CD4-positive, alpha-beta T cell (primary cell): ENCODE measurements at regions not wholly inside any gene's neighbourhood (a gene's known extent, or its start where the extent isn't known, plus 50 kb on each side); places are given as distances from the start of the nearest gene placed in this dataset.

Experiments used
- ATAC-seq: fragments of 200-7000 bp; cut with Tn5 transposase; one replicate; pipeline ENCODE4 v1.10.0; 2022; ENCODE audit warnings: mild to moderate bottlenecking; ENCODE audit not compliant: poor library complexity
- CTCF ChIA-PET: fragments of 350-600 bp; sonication (Branson Sonifier 250); formaldehyde crosslinking; loops from one replicate; lab custom pipeline; 2021; ENCODE audit warnings: antibody characterized with exemption, inconsistent platforms; lab: Charles Lee
- POLR2A ChIA-PET: fragments of 350-600 bp; sonication (Branson Sonifier 250); formaldehyde crosslinking; loops from one replicate; lab custom pipeline; 2021; ENCODE audit warnings: antibody characterized with exemption, inconsistent platforms; lab: Charles Lee
- DNase-seq, 14 experiments: peaks; one replicate each; pipeline ENCODE4 v3.0.0-alpha.2; 2013 to 2020; ENCODE audit warnings: mixed read lengths in 2 of 14
- H3K27ac ChIP-seq, 2 donors: one replicate each; pipeline versions ENCODE4 v1.5.1 to v1.7.0; 2013; ENCODE audit warnings: low read length in 2 of 2, low read depth in 1 of 2, mild to moderate bottlenecking in 1 of 2
- H3K27me3 ChIP-seq, 2 experiments: 1 replicate in 1 of 2; 2 replicates in 1 of 2; pipeline versions ENCODE4 v1.6.1 to v1.7.0; 2013; ENCODE audit warnings: low read length in 2 of 2, control low read depth in 1 of 2, mild to moderate bottlenecking in 1 of 2, moderate library complexity in 1 of 2; ENCODE audit not compliant: insufficient read depth in 2 of 2, control insufficient read depth in 1 of 2
- H3K36me3 ChIP-seq: one replicate; pipeline ENCODE4 v1.6.1; 2013; ENCODE audit warnings: low read length, control low read depth; ENCODE audit not compliant: insufficient read depth
- H3K4me1 ChIP-seq: one replicate; pipeline ENCODE4 v1.6.1; 2013; ENCODE audit warnings: low read length, control low read depth; ENCODE audit not compliant: insufficient read depth
- H3K4me3 ChIP-seq: one replicate; pipeline ENCODE4 v1.5.1; 2013; ENCODE audit warnings: mild to moderate bottlenecking, low read length, moderate library complexity
- H3K9me3 ChIP-seq, 2 experiments: 1 replicate in 1 of 2; 2 replicates in 1 of 2; pipeline versions ENCODE4 v1.6.1 to v1.7.0; 2013; ENCODE audit warnings: low read length in 2 of 2, mild to moderate bottlenecking in 2 of 2, control low read depth in 1 of 2, moderate library complexity in 1 of 2; ENCODE audit not compliant: control insufficient read depth in 1 of 2, insufficient read depth in 1 of 2
- H3K27ac Mint-ChIP-seq: one replicate; pipeline ENCODE4 v1.8.0; 2020; ENCODE audit warnings: mixed read lengths
- H3K27me3 Mint-ChIP-seq: one replicate; pipeline ENCODE4 v1.8.0; 2021; ENCODE audit warnings: mixed read lengths
- H3K36me3 Mint-ChIP-seq: one replicate; pipeline ENCODE4 v1.8.0; 2021; ENCODE audit warnings: low read depth, mixed read lengths
- H3K4me1 Mint-ChIP-seq: one replicate; pipeline ENCODE4 v1.8.0; 2021; ENCODE audit warnings: low read depth, mixed read lengths
- H3K4me3 Mint-ChIP-seq: one replicate; pipeline ENCODE4 v1.8.0; 2020; ENCODE audit warnings: mild to moderate bottlenecking, mixed read lengths
- H3K9me3 Mint-ChIP-seq: one replicate; pipeline ENCODE4 v1.8.0; 2020; ENCODE audit warnings: mixed read lengths
- CTCF ChIP-seq: fragments of 200-600 bp; IDR thresholded peaks from one replicate; pipeline ENCODE4 v1.8.0; 2022; ENCODE audit warnings: antibody characterized with exemption, mild to moderate bottlenecking
- intact Hi-C, 2 experiments: fragments of 100-400 bp; cut with DNase I in 1 of 2; cut with micrococcal nuclease in 1 of 2; formaldehyde crosslinking; loops; one replicate each; pipeline versions ENCODE4 v1.15.1 to v1.9.0; 2023 to 2025; cut with DNase I, micrococcal nuclease

- ChIA-PET CTCF (no interaction called here), POLR2A (interaction anchor here (0.7 kb wide), 1 partner anchor 36 kb away, joined by 3 read pairs; no protein-coding TSS in a partner anchor)
- H3K4me1 Mint-ChIP-seq, result no peaks in the 10 kb centered on the region
- no peak for DNase-seq
- H3K27me3 ChIP-seq, result no peaks in the 10 kb centered on the region
- ATAC-seq, result no peak
- H3K27me3 Mint-ChIP-seq, result no peaks in the 10 kb centered on the region
- H3K36me3 Mint-ChIP-seq, result no peaks in the 10 kb centered on the region
- H3K4me3 Mint-ChIP-seq, result no peak overlapping the region
- no peaks in the 10 kb centered on the region for H3K36me3 ChIP-seq
- no peak for TF ChIP-seq CTCF
- no peaks in the 10 kb centered on the region for H3K9me3 Mint-ChIP-seq
- H3K4me1 ChIP-seq, result no peaks in the 10 kb centered on the region
- no peak overlapping the region for H3K4me3 ChIP-seq
- intact Hi-C loops, result no loop called here
- H3K27ac ChIP-seq, result no peak overlapping the region
- H3K27ac Mint-ChIP-seq, result no peak overlapping the region
- H3K9me3 ChIP-seq, result no peaks in the 10 kb centered on the region
Observed at GRCh38 chr2:234179031-234179363, 128.5 kb downstream of the SPP2 start.

- Mint-ChIP-seq H3K4me1 (no peaks in the 10 kb centered on the region), H3K9me3 (no peaks in the 10 kb centered on the region), H3K4me3 (no peak overlapping the region), H3K27ac (no peak overlapping the region), H3K27me3 (no peaks in the 10 kb centered on the region), H3K36me3 (no peaks in the 10 kb centered on the region)
- H3K27me3 ChIP-seq, result no peaks in the 10 kb centered on the region
- no peaks in the 10 kb centered on the region for H3K9me3 ChIP-seq
- no peak for TF ChIP-seq CTCF
- intact Hi-C loops, result no loop called here
- DNase-seq (no peak), ATAC-seq (no peak)
- no peaks in the 10 kb centered on the region for H3K36me3 ChIP-seq
- ChIA-PET CTCF (no interaction called here), POLR2A (no interaction called here)
- no peaks in the 10 kb centered on the region for H3K4me1 ChIP-seq
- no peak overlapping the region for H3K27ac ChIP-seq
- no peak overlapping the region for H3K4me3 ChIP-seq
Observed at GRCh38 chr2:234178330-234179030, 128.0 kb downstream of the SPP2 start.

GRCh38 chr2:234175649-234176048 lies 125.1 kb downstream of the SPP2 start:
- no peak overlapping the region for H3K27ac ChIP-seq
- H3K4me3 ChIP-seq, result no peak overlapping the region
- CTCF ChIA-PET, result no interaction called here
- Mint-ChIP-seq H3K36me3 (no peaks in the 10 kb centered on the region), H3K27me3 (no peaks in the 10 kb centered on the region), H3K27ac (no peak overlapping the region), H3K9me3 (no peaks in the 10 kb centered on the region), H3K4me1 (no peaks in the 10 kb centered on the region), H3K4me3 (no peak overlapping the region)
- H3K9me3 ChIP-seq, result no peaks in the 10 kb centered on the region
- H3K4me1 ChIP-seq, result no peaks in the 10 kb centered on the region
- no peaks in the 10 kb centered on the region for H3K36me3 ChIP-seq
- H3K27me3 ChIP-seq, result no peaks in the 10 kb centered on the region
- POLR2A ChIA-PET, result no interaction called here
- TF ChIP-seq CTCF, result no peak
- DNase-seq (no peak), ATAC-seq (no peak)
- intact Hi-C loops, result no loop called here
